ENCODE measurements at regions not wholly inside any gene's neighbourhood (a gene's known extent, or its start where the extent isn't known, plus 50 kb on each side); places are given as distances from the start of the nearest gene placed in this dataset.
"Not testable (repeated sequence)": the region's sequence is repeated elsewhere in the genome, so short reads cannot be mapped to it uniquely, and the experiment has no call there.

DNA sequence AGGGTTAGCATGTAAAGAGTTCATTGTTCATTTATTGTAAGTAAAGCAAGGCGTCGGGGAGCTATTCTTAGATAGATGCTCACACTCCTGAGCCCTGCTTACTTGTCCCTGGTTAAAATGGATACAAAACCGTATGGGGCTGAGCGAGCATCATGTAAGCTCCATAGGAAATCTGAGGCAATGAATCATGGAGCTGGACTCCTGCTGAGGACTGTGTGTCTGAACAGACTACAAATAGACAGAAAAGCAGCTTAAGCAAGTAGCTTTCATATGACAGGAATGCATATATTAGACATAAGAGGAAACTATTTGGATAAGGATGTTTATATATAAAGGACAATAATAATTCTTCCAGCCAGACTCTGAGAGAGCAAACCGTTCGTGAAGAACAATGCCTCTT lies 604.9 kb upstream of the PTBP2 start:
- WGBS, 2 donors: 74 to 80% methylated on average over 6 of the region's 6 CpGs
- no peak overlapping the region for H3K4me3 ChIP-seq (replicated peaks in 1 of 3)

DNA sequence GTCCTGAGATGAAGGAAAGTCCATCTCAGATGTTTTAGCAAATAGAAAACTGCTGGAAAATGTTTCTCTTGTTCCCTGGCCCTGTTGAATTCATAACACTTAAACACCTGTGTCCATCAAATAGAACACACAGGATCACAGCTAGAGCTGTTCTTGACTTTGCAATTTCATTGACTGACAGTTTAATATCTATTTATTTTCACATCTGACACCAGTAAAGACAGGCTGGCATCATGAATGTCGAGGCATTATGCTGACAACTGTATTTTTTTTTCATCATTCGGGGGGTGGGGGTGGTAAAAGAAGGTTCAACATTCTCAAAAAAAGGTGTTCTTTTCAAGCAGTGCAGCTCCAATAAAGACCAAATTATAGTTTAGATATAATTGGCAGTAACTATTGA lies 591.2 kb upstream of the PTBP2 start:
- no peak for DNase-seq
- H3K9me3 ChIP-seq: no peaks in the 10 kb centered on the region
- intact Hi-C loops (cut with DNase I): no loop called here
- 79 to 85% methylated on average over 2 of the region's 2 CpGs for WGBS, 2 donors
- H3K27me3 ChIP-seq: no peaks in the 10 kb centered on the region
- H3K4me1 ChIP-seq: no peaks in the 10 kb centered on the region
- no peaks in the 10 kb centered on the region for H3K36me3 ChIP-seq
- H3K27ac ChIP-seq: no peak overlapping the region
- TF ChIP-seq, protein P1, sequence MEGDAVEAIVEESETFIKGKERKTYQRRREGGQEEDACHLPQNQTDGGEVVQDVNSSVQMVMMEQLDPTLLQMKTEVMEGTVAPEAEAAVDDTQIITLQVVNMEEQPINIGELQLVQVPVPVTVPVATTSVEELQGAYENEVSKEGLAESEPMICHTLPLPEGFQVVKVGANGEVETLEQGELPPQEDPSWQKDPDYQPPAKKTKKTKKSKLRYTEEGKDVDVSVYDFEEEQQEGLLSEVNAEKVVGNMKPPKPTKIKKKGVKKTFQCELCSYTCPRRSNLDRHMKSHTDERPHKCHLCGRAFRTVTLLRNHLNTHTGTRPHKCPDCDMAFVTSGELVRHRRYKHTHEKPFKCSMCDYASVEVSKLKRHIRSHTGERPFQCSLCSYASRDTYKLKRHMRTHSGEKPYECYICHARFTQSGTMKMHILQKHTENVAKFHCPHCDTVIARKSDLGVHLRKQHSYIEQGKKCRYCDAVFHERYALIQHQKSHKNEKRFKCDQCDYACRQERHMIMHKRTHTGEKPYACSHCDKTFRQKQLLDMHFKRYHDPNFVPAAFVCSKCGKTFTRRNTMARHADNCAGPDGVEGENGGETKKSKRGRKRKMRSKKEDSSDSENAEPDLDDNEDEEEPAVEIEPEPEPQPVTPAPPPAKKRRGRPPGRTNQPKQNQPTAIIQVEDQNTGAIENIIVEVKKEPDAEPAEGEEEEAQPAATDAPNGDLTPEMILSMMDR (IDR thresholded peaks at IDR 0.05): no peak
- TF ChIP-seq POLR2A (IDR thresholded peaks at IDR 0.05): no peak
- H3K4me3 ChIP-seq (replicated peaks in 1 of 3): no peak overlapping the region

More for the DNA sequence above, 604.9 kb upstream of the PTBP2 start:
- no peaks in the 10 kb centered on the region for H3K27me3 ChIP-seq
- no peaks in the 10 kb centered on the region for H3K4me1 ChIP-seq
- DNase-seq: no peak
- intact Hi-C loops (cut with DNase I): no loop called here
- H3K36me3 ChIP-seq: no peaks in the 10 kb centered on the region
- no peaks in the 10 kb centered on the region for H3K9me3 ChIP-seq
- no peak overlapping the region for H3K27ac ChIP-seq
- TF ChIP-seq, protein P1 (IDR thresholded peaks at IDR 0.05): no peak

DNA sequence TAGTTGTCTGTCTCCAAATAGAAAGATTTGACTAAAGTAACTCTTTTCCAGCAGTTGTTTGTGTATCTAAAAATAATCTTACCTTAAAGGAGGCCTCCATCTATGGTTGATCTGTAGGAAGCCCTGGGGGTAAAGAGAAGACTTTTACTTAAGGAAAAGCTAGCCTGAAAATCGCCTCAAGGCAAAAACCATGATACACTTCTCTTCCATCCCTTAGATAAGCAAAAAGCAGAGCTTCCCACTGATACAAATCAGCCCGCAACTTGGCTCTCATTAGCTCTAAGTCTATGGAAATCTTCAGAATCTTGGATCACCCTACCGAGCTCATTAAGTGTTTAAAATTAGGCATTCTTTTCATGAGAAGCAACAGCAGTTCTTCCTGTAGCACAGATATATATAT lies 576.9 kb upstream of the PTBP2 start:
- TF ChIP-seq POLR2A (IDR thresholded peaks at IDR 0.05): no peak
- TF ChIP-seq, protein P1 (IDR thresholded peaks at IDR 0.05): no peak
- 74 to 78% methylated on average over 3 of the region's 3 CpGs for WGBS, 2 donors
- Histone ChIP-seq H3K27me3 (no peaks in the 10 kb centered on the region), H3K4me1 (no peaks in the 10 kb centered on the region), H3K36me3 (no peaks in the 10 kb centered on the region), H3K27ac (no peak overlapping the region), H3K9me3 (no peaks in the 10 kb centered on the region), H3K4me3 (replicated peaks in 1 of 3) (no peak overlapping the region)
- intact Hi-C loops (cut with DNase I): no loop called here
- no peak for DNase-seq

GRCh38 chr1:96145492-96145891 lies 576.1 kb upstream of the PTBP2 start:
- no peaks in the 10 kb centered on the region for H3K9me3 ChIP-seq

GRCh38 chr1:96152957-96153356 lies 568.6 kb upstream of the PTBP2 start:
- DNase-seq; H3K4me3 ChIP-seq (replicated peaks in 1 of 3); intact Hi-C loops (cut with DNase I); H3K4me1 ChIP-seq; H3K9me3 ChIP-seq; H3K27me3 ChIP-seq; H3K36me3 ChIP-seq; H3K27ac ChIP-seq: not testable (repeated sequence)
- 73 to 90% methylated on average over 3 of the region's 3 CpGs for WGBS, 2 donors

More at GRCh38 chr1:96145492-96145891, 576.1 kb upstream of the PTBP2 start:
- DNase-seq: no peak
- Histone ChIP-seq H3K4me3 (replicated peaks in 1 of 3) (no peak overlapping the region), H3K27ac (no peak overlapping the region), H3K4me1 (no peaks in the 10 kb centered on the region), H3K36me3 (no peaks in the 10 kb centered on the region), H3K27me3 (no peaks in the 10 kb centered on the region)
- no peak for TF ChIP-seq POLR2A (IDR thresholded peaks at IDR 0.05)
- TF ChIP-seq, protein P1 (IDR thresholded peaks at IDR 0.05): no peak
- intact Hi-C loops (cut with DNase I): no loop called here

- no peak overlapping the region for H3K27ac ChIP-seq
- no peaks in the 10 kb centered on the region for H3K27me3 ChIP-seq
- TF ChIP-seq, protein P1 (IDR thresholded peaks at IDR 0.05): no peak
- no peak for TF ChIP-seq POLR2A (IDR thresholded peaks at IDR 0.05)
- intact Hi-C loops (cut with DNase I): no loop called here
- WGBS, 2 donors: 77 to 86% methylated on average over 4 of the region's 4 CpGs
- H3K4me3 ChIP-seq (replicated peaks in 1 of 3): no peak overlapping the region
- no peaks in the 10 kb centered on the region for H3K36me3 ChIP-seq
- H3K4me1 ChIP-seq: no peaks in the 10 kb centered on the region
- no peaks in the 10 kb centered on the region for H3K9me3 ChIP-seq
- DNase-seq: no peak
Measured at GRCh38 chr1:96157101-96157500, 564.5 kb upstream of the PTBP2 start.

Measured in thyroid gland (tissue), 4 donors.